Dedifferentiated amniotic fluid mesenchymal stem cell (primary cell): ENCODE measurements at regions not wholly inside any gene's neighbourhood (a gene's known extent, or its start where the extent isn't known, plus 50 kb on each side); places are given as distances from the start of the nearest gene placed in this dataset.

ENCODE experiments used
- DNase-seq: peaks from one replicate; pipeline ENCODE4 v3.0.0-alpha.2; 2016; ENCODE audit errors: extremely low spot score

DNA sequence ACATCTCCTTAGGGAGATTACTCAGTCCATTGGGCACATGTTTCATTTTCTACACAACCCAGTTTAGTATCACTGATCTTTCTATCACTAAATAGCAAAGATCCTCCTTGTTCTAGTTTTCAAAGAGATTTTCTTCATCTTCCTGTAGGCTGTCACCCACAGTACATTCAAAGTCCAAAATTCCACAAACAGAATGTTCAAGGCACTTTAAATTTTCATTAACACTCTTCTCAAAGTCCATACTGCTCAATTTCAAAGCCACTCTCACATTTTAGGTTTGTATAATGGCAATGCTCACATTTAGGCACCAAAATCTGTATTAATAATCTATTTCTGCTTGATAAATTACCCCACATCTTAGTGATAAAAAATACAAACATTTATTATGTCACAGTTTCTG, 152.8 kb downstream of the FSIP2 start:
- no peak for DNase-seq

DNA sequence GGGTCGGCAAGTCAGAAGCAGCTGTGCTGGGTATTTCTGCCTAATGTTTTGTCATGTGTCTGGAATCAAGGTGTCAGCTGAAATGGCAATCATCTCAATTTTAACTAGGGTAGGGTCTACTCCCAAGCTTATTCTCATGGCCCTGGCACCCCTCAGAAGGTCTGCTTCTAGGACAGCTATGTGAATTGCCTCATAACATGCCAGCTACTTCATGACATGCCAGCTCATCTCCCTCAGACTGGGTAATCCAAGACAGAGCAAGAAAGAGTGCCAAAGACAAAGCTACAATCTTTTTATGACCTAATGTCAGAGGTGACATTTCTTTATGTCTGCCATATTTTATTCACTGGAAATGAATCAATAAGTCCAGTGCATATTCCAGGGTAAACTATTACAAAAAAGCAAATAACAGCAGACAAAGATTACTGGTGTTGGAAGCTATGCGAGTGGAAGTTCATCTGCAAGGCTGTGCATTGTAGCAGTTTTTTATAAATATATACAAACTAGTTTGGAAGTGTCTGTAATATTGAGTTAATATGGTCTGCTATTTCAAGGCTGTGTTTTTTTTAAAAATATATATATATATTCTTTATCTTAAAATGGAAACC, 153.3 kb downstream of the FSIP2 start:
- DNase-seq: no peak

DNA sequence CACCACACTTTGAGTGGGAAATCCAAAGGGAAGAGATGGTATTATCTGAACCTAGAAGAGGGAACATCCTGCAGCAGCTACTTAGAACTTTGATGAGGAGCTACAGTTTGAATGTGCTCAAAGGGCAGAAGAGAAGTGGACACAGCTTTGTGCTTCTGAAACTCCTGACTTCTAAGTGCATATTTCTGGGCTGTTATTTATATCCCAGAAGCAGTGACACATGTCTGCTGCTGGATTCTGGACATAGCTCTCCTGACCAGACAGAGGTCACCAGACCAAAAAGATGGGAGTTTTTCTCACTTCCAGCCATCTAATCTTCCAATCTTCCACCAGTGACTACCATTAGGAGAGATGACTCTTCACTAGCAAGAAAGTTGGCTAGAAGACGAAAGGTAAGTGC, 153.9 kb downstream of the FSIP2 start:
- DNase-seq: no peak

DNA sequence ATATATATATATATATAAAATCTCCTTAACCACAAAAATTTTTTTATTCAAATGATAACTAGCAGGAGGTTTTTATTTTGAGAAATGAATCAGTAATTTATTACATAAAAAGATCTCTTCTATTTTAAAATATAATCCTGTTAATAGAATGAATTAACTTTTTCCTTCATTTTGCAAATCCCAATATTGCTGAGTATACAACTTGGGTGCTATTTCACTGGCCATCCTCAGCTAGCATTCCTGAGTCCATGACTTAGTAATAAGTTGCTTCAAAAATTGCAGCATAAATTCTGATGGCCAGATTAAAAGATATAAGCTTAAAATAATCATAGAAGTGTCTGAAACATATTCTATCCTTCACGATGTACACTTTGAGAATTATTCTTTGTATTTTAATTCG, 155.6 kb downstream of the FSIP2 start:
- DNase-seq: no peak

DNA sequence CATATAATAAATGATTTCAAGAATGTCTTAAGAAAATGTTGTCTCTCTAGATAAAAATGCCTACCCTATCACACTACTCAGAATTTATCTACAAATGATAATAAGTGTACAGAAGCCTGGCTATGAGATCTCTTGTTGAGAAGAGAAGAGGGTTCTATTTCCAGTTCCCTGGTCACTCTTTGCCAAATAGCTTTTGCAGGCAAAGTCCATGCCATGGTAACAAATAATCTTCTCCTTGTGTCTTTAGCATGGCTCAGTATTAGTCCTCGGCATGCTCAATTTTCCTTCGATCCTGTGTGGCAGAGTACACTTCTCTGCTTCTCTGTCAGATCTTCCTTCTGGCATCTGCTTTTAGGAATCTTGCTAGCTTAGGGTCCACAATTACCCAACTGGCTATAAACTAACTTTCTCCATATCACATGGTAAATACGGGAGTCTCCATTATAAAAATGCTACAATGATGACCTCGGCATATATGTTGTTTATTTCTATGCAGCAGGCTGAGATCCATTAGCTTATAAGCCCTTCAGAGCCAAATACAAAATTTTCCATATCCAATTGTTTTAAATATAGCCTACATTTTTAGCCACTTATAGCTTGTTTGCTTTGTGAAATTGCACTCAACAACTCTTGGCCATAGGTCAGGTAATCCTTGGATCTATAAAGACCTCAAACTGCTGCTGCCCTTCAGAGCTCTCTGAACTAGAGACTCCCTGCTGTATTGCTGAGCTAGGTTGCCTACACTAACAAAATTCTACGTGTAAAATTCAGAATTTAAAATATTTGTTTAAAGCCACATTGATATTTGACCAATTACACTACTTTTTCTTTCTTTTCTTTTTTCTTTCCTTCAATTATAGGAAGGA, 157.5 kb downstream of the FSIP2 start:
- no peak for DNase-seq

DNA sequence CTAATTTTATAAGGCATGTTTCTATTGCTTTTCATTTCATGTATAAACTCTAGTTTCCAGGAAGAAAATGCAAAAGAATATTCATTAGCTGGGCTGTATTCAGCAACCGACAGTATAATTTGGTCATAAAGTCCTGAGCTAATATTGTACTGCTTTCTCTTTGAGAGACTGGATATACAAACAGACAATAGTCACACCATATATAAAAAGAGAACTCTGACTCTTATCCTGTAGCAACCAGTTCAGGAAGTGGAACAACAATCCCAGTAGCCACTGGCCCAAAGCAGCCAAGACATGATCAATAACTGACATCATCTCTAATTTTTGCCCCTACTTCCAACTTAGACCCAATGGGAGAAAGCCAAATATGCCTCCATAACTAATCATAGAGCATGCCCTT, 160.8 kb downstream of the FSIP2 start:
- DNase-seq: no peak

DNA sequence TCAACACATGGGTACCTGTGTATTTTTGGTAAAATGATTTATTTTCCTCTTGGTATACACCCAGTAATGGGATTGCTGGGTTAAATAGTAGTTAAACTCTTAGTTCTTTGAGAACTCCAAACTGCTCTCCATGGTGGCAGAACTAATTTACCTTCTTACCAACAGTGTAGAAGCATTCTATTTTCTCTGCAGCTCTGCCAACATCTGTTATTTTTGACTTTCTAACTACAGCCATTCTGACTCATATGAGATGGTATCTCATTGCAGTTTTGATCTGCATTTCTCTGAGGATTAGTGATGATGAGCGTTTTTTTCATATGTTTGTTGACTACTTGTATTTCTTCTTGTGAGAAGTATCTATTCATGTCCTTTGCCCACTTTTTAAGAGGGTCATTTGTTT, 180.6 kb downstream of the FSIP2 start:
- peak; percentile 32 for DNase-seq

DNA sequence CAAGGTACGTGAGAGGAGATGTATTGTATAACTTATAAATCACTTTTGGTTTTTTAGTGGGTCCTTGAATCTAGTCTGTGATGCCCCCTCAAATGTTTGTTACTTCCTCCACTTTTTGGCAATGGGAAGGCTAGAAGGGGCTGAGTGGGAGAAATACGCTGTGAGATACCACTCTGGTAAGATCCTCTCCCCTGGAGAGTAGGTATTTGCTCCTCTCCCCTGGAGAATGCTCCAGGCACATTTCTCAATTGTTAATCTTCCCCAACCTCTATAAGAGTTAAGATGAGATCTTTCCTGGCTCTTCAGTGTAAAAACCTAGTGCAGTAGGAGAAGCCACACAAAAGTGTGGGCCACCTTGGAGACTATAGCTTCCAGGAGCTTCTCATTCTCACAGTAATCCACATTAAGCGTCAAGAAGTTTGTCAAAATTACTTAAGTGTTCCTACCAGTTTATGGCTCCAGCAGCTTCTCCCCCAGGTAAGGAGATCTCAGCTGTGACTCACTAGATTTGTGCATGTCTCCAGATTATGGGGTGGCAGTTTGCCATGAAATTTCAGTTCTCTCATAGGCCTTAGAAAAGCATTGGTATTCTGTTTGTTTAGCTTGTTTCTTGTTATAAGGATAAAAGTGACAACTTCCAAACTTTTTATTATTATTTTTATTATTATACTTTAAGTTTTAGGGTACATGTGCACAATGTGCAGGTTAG, 182.6 kb downstream of the FSIP2 start:
- no peak for DNase-seq

DNA sequence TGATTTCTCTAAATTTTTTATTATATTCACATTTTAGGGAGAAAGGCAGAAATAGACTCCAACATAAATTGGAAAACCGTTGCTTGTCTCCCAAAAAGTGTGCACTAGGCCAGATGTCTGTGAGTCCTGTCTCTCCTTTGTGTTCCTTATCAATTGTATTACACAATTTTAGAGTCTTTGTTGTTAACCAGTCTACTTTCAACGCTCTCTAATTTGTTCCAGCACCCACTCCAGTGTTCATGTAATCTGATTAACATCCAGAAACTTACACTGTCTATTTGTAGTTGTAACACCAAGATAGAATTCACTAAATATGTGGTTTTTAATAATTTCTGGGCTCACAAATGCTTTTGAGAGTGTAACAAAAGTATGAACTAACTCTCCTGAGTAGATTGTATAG, 195.6 kb downstream of the FSIP2 start:
- DNase-seq: no peak

DNA sequence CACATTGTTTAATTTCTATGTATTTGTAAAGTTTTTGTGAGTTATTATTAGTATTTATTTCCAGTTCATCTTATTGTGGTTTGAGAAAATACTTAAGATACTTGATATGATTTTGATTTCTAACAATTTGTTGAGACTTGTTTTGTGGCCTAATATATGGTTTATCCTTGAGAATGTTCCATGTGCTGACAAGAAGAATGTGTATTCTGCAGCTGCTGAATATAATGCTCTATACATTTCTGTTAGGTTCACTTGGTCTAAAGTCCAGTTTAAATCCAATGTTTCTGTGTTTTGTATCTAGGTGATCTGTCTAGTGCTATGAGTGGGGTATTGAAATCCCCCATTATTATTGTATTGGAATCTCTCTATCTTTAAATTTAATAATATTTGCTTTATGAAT, 201.3 kb downstream of the FSIP2 start:
- no peak for DNase-seq

DNA sequence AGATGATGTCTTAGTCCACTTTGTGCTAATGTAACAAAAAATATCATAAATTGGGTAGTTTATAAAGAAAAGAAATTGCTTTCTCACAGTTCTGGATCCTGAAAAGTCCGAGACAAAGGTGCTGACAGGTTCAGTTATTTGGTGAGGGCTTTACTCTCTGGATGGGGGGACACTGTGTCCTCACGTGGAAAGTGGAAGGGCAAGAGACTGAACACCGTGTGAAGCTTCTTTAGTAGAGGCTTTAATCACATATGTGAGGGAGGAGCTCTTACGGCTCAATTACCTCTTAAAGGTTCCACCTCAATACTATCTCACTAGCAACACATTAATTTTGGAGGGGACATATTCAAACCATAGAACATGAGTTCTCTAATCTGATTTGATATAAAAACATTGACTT, 204.3 kb downstream of the FSIP2 start:
- DNase-seq: no peak

DNA sequence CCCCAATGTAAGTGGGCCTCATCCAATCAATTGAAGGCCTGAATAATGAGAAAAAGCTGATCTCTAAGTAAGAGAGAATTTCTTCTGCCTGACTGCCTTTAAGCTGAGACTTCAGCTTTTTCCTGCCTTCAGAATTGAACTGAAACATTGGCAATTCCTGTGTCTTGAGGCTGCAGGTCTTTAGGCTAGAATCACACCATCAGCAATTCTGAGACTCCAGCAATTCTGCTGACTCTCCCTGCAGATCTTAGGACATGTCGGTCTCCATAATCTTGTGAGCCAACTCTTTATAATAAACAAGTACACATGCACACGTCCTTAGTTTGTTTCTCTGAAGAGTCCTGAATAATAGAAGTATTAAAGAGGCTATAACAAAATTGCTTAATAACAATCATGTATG, 209.1 kb downstream of the FSIP2 start:
- no peak for DNase-seq

DNA sequence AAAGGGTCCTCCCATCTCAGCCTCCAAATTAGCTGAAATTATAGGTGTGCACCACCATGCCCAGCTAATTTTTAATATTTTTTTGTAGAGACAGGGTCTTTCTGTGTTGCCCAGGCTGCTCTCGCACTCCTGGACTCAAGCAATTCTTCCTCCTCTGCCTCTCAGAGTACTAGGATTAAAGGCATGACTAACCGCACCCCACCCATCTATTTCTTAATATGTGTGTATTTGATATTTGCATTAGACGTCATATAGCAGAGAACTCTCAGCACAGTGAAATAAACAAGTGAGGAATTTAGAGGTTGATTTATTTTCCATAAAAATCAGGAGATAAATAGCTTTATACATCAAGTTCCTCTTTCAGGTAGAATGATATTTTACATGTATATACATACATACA, 213.5 kb downstream of the FSIP2 start:
- DNase-seq: no peak

DNA sequence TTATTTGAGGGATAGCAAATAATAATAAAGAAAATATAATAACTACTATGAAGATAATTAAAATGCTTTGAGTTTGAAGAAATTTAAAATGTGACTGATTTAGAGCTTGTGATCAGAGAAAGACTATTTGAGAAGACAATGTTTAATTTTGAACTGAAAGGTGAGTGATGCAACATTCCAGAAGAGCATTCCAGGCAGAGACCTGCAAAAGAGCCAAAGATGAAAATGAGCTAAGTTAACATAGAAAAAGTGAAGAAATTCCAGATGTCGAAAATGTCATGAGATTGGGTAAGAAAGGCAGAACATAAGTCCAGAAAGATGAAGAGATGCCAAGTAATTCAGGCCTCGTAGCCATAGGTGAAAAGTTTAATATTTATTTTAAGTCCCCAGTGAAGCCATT, 215.8 kb downstream of the FSIP2 start:
- no peak for DNase-seq

DNA sequence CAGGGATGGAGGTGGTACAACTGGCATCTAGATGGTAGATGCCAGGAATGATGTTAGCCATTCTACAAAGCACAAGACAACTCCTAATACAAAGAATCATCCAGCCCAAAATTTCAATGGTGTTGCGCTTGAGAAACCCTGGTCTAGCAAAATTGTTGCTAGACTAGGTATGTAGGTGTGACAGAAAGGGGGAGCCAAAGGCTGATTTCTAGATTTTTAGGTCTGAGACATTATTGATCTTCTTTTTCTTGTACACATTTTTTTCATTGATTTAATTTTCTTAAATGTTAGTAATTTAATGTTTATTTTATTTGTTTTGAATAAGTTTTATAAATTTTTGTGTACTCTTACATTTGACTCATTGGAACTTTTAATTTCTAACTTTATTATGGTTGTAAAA, 216.4 kb downstream of the FSIP2 start:
- DNase-seq: no peak

DNA sequence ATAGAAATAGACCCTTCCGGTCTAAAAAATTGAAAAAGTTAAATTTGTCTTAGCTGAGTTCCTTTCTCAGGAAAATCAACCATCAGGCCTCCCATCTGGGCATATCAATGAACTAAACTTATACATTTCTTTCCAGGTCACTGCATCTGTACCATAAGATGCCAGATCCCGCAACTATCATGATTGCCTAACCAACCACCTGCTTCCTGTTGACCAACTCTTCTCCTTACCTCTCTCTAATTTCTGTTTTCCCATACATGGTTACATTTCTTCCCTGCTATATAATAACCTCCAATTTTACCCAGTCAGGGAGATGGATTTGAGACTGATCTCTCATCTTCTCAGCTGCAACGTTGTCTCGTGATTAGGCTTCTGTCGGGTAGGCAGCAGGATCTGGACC, 228.7 kb downstream of the FSIP2 start:
- DNase-seq: no peak

DNA sequence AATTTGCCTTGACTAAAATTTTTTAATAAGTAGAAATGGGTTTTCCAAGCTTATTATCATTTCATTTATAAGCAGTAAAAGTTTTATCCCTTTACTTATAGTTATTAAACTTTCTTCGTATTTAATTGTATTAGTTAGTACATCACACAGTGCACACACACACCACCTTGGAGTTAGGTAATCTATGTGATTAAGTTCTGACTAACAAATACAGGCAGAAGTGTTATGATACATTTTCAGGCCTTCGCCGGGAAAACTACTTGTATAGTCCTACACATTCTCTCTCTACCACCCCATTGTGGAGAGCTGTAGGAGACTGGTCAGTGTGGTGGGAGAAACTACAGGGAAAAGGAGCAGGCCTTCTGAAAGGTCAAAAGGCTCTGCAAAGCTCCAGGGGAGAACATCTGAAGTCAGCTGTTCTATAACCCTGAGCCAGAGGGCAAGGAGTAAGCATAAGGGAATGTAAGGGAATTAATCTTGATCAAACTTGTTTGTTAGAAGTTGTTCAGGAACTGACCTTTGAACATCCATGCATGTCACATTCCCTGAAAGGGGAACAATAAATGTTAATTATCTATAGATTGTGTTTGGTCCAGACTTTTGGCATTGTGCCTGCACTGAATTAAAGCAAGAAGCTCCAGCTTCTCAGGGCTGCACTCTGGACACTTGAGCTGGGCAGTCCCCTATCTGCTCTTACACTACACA, 231.7 kb downstream of the FSIP2 start:
- DNase-seq: no peak

DNA sequence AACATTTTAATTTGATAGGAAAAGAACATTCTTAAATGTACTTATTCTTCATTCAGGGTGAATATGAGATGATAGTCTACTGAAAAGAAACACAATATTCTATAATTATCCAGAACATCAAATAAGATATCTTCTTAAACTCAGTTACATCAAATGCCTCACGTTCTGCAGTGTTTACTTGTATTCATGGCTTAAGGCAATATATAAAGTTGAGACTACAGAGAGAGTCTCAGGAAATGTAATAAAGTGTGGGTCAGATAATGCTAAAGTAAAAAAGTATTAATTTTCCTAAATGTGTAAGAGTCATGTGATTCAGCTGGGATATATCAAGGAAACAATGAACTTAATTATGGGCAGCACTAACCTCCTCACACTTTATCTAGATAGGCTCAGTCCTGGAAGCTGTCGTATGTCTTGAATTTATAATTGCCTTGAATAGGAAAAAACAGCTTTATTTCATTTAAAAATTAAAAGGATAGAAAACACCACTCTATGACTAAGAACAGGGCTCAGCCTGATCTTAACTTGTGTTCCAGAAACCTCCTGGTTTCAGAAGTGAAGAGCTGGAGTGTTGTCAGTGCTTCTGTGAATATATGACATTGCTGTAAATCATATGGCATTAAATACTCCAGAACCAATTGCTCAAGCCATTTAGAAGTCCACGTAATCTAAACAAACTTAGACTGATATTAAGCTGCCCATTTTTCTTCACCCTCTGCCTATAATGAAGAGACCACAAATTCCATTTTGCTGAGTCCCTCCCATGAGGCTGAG, 240.2 kb downstream of the FSIP2 start:
- peak; percentile 19 for DNase-seq

DNA sequence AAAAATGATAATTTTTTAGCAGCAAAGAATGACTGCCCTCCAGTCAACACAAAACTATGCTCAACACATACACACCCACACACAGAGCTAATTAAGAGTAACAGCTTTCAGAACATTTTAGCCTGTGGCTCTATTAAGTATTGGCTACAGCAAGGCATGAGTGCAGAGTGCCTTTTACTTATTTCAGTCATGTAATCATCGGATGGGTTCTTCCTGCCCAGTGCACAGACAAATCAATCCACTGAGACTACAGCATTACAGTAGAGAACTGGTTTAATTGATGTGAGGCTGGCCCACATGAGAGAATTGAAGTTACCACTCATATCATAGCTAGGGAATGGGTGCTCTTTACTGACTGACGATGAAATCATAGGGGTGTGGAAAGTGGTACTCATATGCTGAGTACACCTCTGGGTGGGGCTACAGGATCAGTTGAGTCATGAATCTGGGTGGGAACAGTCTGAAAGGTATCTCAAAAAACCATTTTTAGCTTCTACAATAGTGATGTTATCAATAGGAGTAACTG, 241.0 kb downstream of the FSIP2 start:
- no peak for DNase-seq

DNA sequence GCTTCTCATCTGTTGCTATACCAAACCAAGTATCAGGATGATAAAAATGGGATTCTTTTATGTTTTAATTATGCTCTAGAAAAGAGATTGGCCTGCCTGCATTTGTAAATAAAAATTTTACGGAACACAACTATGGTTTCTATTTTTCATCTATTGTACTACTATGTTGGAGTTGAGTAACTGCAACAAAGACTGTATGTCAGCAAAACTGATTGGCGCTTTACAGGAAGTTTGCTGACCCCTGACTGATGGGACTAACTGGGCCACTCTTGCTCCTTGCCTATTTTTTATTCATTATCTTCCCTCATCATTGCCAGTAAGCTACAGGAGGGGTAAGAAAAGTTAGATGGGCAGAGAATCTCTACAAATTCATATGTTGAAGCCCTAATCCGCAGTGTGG, 242.3 kb downstream of the FSIP2 start:
- no peak for DNase-seq

DNA sequence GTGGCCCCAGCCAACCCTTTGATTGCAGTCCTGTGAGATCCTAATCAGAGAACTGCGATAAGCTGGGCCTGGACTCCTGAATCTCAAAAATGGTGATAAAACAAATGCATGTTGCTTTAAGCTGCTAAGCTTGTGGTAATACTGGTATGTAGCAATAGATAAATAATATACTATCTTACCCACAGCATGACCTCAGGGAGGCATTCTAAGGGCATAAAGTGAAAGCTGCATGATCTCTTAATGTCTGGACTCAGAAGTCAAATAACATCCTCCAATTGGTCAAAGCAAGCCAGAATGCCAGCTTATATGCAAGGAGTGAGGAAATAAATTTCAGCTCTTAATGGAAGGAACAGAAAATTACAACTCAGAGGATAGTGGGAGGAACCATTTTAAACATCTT, 246.1 kb downstream of the FSIP2 start:
- DNase-seq: no peak
